OCI-LY7 (cell line): ENCODE measurements at regions not wholly inside any gene's neighbourhood (a gene's known extent, or its start where the extent isn't known, plus 50 kb on each side); places are given as distances from the start of the nearest gene placed in this dataset.

ENCODE experiments used
- CTCF ChIP-seq: fragments of 200-600 bp; sonication (generic); conservative IDR thresholded peaks from 2 replicates; pipeline ENCODE4 v1.5.1; 2014; ENCODE audit warnings: mild to moderate bottlenecking, antibody characterized with exemption, low read length, moderate library complexity, mixed read lengths
- EZH2phosphoT487 ChIP-seq: fragments of 200-600 bp; sonication (generic); IDR thresholded peaks from 2 replicates; pipeline ENCODE4 v1.6.1; 2018; ENCODE audit warnings: low read depth, borderline replicate concordance, mild to moderate bottlenecking, mixed run types, antibody characterized with exemption, low read length, moderate library complexity, mixed read lengths

- TF ChIP-seq CTCF: no peak
- TF ChIP-seq EZH2phosphoT487: no peak
These were observed 319.3 kb downstream of the RAB28 start for GRCh38 chr4:13164783-13165331.
